Activated CD4-positive, alpha-beta T cell treated with anti-CD3 and anti-CD28 coated beads, Interleukin-2, Interleukin-4, amounts not matched to agents 100 ng/mL and 50 ng/mL, durations not matched to agents 16 hours and 8 hours (primary cell): ENCODE measurements at regions not wholly inside any gene's neighbourhood (a gene's known extent, or its start where the extent isn't known, plus 50 kb on each side); places are given as distances from the start of the nearest gene placed in this dataset.
"Not testable (repeated sequence)": the region's sequence is repeated elsewhere in the genome, so short reads cannot be mapped to it uniquely, and the experiment has no call there.

ENCODE experiments used
- DNase-seq: peaks from one replicate; pipeline ENCODE4 v3.0.0-alpha.2; 2020; ENCODE audit warnings: low spot score

GRCh38 chr5:26538226-26538625 lies 500.2 kb downstream of the CDH9 start:
- no peak for DNase-seq

- no peak for DNase-seq
These were observed 503.2 kb downstream of the CDH9 start for GRCh38 chr5:26535215-26535614.

DNA sequence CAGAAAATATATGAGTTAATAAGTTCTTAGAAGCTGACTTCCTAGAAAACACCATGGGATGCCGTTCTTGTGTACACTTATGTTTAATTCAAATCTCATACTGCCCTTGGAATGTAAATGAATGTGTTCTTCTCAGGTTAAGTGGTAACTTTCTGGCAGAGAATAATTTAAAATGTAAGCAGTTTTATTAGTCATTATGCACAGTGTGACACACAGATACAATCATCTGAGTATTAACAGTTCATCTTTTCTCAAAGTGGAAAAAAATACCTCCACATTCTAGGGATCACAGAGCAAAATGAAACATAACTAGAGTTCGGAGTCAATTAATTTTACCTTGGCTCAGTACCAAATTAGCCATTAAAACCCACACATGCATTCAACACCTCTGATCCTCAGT lies 508.1 kb downstream of the CDH9 start:
- no peak for DNase-seq

- no peak for DNase-seq
These were observed 519.1 kb downstream of the CDH9 start for GRCh38 chr5:26519245-26519644.

DNA sequence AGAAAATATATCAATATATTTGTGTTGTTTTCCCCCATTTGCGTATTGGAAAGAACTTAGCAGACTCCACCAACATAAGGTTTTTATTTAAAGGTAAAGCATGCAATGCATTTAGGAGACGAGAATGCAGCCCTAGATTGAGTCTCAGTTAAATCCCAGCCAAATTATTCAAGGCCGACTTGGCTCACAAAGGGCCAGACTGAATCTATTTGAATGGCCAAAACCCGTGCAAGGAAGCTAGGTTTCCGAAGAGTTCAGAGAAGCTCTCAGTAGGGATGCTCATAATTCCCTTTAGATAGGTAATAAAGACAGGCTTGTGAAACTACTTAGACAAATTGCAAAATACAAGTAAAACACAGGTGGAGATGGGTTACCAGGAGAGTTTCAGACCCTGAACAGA lies 520.3 kb downstream of the CDH9 start:
- no peak for DNase-seq

- DNase-seq, result no peak
These were observed 539.4 kb downstream of the CDH9 start for GRCh38 chr5:26498972-26499371.

GRCh38 chr5:26495437-26495836 lies 542.9 kb downstream of the CDH9 start:
- DNase-seq, result no peak

GRCh38 chr5:26492906-26493459 lies 545.4 kb downstream of the CDH9 start:
- no peak for DNase-seq

DNA sequence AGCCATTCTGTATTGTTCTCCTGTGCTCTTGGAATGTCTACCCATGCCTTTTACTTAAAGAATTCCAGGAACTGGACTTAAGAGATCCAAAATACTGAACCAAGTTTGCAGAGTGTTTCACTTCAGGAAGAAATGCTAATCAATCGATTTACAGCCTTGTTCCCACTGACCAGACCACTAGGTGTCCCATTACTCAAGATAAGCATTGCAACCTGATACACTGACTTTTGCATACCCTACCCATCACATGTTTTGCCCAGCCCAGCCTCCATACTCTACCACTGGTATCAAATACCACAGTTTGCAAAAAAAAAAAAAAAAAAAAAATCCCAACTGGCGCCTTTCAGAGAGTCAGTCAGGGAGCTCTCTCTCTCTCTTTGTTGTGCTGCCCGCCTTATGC lies 550.8 kb downstream of the CDH9 start:
- no peak for DNase-seq

DNA sequence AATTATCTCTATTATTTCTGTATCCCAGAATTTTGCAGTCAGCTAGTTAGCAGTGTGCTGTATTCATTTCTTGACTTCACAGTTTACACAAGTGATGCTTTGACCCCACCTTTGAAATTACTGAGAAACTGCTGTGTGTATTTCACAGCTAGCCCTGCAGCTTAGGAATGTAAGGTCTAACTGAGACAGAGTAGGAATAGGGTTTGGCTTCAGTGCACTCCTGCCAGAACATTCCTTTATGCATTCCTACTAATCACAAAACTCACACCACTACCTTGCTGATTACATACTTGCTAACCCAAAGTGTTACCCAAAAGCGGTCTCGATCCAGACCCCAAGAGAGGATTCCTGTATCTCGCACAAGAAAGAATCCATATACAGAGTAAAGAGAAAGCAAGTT lies 551.8 kb downstream of the CDH9 start:
- no peak for DNase-seq

DNA sequence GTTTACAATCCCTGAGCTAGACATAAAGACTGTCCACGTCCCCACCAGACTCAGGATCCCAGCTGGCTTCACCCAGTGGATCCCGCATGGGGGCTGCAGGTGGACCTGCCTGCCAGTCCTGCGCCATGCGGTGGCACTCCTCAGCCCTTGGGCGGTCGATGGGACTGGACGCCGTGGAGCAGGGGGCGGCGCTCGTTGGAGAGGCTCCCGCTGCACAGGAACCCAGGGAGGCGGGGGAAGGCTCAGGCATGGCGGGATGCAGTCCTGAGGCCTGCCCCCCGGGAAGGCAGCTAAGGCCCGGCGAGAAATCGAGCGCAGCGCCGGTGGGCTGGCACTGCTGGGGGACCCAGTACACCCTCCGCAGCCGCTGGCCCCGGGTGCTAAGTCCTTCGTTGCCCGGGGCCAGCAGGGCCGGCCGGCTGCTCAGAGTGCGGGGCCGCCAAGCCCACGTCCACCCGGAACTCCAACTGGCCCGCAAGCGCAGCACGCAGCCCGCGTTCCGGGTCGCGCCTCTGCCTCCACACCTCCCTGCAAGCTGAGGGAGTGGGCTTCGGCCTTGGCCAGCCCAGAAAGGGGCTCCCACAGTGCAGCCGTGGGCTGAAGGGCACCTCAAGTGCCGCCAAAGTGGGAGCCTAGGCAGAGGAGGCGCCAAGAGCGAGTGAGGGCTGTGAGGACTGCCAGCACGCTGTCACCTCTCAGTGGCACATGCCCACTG lies 553.1 kb downstream of the CDH9 start:
- not testable (repeated sequence) for DNase-seq

DNA sequence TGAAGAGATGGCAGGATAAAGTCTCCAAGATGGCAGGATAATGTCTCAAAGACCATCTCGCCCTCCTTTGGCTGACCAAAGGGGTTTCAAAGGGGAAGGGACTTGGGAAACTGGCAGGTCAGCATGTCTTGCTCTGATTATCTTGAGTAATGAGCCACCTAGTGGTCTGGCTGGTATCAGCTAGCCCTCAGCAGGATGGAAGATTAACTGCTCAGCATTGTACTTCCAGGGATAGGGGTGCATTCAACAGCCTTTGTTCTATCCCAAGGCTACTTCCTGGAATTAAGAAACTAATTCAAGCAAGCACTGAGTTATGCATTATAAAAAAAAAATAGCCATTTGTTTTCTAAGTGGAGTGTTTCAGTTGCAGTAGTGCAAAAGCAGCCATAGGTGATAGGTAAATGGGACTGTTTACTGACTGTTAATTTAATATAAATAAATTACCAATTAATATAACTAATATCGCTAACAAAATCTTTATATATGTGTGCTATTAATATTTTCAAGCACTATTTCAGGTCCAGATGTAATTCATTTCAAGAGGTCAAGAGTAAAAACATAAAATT lies 555.5 kb downstream of the CDH9 start:
- no peak for DNase-seq

- DNase-seq, result no peak
These were observed 556.1 kb downstream of the CDH9 start for GRCh38 chr5:26482076-26482809.

- no peak for DNase-seq
These were observed 567.9 kb downstream of the CDH9 start for GRCh38 chr5:26470439-26470838.

DNA sequence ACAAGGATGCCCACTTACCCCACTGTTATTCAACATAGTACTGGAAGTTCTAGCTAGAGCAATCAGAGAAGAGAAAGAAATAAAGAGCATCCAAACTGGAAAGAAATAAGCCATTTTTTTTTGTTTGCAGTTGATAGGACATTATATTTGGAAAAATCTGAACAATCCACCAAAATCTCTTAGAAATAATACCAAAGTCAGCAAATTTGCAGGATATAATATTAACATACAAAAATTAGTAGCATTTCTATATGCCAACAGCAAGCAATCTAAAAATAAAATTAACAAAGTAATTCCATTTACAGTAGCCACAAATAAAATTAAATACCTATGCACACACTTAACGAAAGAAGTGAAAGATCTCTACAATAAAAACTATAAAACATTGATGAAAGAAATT lies 599.3 kb downstream of the CDH9 start:
- no peak for DNase-seq

GRCh38 chr5:26434688-26435087 lies 603.7 kb downstream of the CDH9 start:
- DNase-seq, result no peak

- DNase-seq, result no peak
These were observed 606.0 kb downstream of the CDH9 start for GRCh38 chr5:26432386-26432785.

GRCh38 chr5:26430323-26430722 lies 608.1 kb downstream of the CDH9 start:
- no peak for DNase-seq

DNA sequence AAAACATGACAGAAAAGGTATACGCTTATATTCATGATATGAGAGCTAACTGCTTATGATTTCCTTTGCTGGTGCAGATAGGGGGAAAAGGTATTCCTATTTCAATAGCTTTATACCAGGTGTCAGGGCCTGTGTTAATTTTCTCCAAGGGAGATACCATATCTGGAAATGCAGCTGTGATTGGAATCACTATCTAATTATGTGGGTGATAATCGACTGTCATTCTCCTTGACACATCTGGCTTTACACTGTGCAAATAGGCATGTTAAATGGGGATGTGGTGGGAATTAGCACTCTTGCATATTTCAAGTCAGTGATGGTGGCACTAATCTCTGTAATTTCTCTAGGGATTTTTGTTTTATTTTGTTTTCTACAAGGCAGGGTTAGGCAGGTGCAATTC lies 611.1 kb downstream of the CDH9 start:
- no peak for DNase-seq

GRCh38 chr5:26419987-26420386 lies 618.4 kb downstream of the CDH9 start:
- DNase-seq, result no peak

- DNase-seq, result no peak
These were observed 621.5 kb downstream of the CDH9 start for GRCh38 chr5:26416911-26417310.

DNA sequence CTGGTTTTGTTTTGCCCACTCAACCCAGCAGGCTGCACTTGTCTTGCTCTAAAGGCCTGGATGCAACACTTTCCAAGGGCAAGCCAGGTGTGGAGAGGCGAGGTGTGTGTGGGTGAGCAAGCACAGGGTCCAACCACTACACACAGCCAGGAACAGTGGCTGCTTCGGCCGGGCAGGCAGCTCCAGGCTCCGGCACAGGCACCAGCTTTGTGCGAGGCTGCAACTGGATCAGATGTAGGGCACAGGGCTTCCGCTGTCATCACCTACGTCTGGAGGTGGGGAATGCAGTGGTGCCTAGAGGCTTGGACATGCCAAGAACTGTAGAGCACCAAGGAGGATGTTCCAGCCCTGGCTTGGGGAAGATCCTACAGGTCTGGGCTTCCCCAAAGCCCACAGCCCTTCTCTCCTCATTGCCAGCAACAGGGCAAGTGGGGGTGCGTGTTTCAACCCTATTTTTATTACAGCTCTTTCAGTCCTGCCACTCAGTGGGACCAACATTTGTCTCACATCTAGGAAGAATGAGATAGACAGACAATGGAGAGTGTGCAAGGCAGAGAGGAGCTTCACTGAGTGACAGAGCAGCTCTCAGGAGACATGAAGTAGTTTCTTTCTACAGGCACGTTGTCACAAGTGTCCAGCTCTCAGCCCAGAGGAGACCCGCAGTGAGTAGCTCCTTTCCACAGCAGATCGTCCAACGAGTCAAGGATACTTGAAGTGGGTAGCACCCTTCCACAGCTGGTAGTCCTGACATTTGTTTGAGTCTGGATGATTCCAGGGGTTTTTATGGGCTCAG lies 622.2 kb downstream of the CDH9 start:
- DNase-seq, result no peak
